ENCODE measurements at regions not wholly inside any gene's neighbourhood (a gene's known extent, or its start where the extent isn't known, plus 50 kb on each side); places are given as distances from the start of the nearest gene placed in this dataset.
"Not testable (repeated sequence)": the region's sequence is repeated elsewhere in the genome, so short reads cannot be mapped to it uniquely, and the experiment has no call there.

DNA sequence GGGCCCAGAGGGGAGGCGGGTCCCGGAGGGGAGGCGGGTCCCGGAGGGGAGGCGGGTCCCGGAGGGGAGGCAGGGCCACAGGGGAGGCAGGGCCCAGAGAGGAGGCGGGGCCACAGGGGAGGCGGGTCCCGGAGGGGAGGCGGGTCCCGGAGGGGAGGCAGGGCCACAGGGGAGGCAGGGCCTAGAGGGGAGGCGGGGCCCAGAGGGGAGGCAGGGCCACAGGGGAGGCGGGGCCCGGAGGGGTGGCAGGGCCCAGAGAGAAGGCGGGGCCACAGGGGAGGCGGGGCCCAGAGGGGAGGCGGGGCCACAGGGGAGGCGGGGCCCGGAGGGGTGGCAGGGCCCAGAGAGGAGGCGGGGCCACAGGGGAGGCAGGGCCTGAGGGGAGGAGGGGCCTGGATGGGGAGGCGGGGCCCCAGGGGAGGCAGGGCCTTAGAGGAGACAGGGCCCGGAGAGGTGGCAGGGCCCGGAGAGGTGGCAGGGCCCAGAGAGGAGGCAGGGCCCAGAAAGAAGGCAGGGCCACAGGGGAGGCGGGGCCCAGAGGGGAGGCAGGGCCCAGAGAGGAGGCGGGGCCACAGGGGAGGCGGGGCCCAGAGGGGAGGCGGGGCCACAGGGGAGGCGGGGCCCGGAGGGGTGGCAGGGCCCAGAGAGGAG, 81.1 kb downstream of the YTHDF1 start:
- H2AFZ ChIP-seq (ENCODE audit: low read depth, low read length); H3K36me3 ChIP-seq (ENCODE audit: control insufficient read depth, insufficient read depth, low read length); FAIRE-seq; H3K9ac ChIP-seq (ENCODE audit: insufficient read depth in 1 of 2, low read depth in 2 of 2, low read length in 2 of 2); H3K9me1 ChIP-seq (ENCODE audit: control insufficient read depth, insufficient read depth, low read length); intact Hi-C loops (cut with micrococcal nuclease); H3K9me3 ChIP-seq (replicated peaks; ENCODE audit: control insufficient read depth, insufficient read depth, low read depth, low read length); H4K20me1 ChIP-seq (replicated peaks; ENCODE audit: control insufficient read depth, insufficient read depth, low read length); POLR2A ChIA-PET; CTCF ChIA-PET (ENCODE audit: low intra/inter-chr PET ratio); H3K4me2 ChIP-seq (ENCODE audit: insufficient read depth, low read length); H3K4me1 ChIP-seq (replicated peaks in 1 of 2; ENCODE audit: control insufficient read depth in 2 of 2, insufficient read depth in 2 of 2, low read length in 2 of 2); in situ Hi-C loops (cut with MboI); H3K79me2 ChIP-seq (ENCODE audit: control insufficient read depth, insufficient read depth, low read length); BruUV-seq (replicated peaks); H3K27ac ChIP-seq (ENCODE audit: extremely low read depth, low read depth, low read length); H3K4me3 ChIP-seq: not testable (repeated sequence)
- H3K27me3 ChIP-seq (ENCODE audit: control insufficient read depth in 2 of 2, insufficient read depth in 2 of 2, low read length in 2 of 2): peaks cover 40 to 51% of the 10 kb centered on the region in 2 experiments
- DNase-seq (ENCODE audit: extremely low read depth in 1 of 4, low spot score in 3 of 4): peak in 1 of 4 experiments; percentile 23
- TF ChIP-seq, protein P1, sequence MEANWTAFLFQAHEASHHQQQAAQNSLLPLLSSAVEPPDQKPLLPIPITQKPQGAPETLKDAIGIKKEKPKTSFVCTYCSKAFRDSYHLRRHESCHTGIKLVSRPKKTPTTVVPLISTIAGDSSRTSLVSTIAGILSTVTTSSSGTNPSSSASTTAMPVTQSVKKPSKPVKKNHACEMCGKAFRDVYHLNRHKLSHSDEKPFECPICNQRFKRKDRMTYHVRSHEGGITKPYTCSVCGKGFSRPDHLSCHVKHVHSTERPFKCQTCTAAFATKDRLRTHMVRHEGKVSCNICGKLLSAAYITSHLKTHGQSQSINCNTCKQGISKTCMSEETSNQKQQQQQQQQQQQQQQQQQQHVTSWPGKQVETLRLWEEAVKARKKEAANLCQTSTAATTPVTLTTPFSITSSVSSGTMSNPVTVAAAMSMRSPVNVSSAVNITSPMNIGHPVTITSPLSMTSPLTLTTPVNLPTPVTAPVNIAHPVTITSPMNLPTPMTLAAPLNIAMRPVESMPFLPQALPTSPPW (CRISPR knock-in tag; IDR thresholded peaks at IDR 0.05): peak; percentile 14; the same call in 1 of the 2 replicates
- WGBS (ENCODE audit: insufficient coverage, low coverage, missing lambda C conversion rate): no CpG with 5 or more reads among the region's 29 CpGs
- peak; percentile 84 for ATAC-seq

DNA sequence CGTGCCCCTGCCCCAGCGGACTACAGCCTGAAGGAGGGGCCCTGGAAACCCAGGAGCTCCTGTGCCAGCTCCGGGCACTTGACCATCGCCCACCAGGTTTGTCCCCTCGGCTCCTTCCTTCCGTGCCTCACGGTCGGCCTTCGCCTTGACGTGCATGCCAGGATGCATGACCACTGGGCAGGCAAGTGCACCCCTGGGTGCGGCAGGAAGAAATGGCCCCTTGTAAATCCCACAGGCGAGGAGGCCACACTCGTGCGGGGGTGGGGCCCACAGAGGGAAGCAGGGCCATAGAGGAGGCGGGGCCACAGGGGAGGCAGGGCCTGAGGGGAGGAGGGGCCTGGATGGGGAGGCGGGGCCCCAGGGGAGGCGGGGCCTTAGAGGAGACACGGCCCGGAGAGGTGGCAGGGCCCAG, 81.7 kb downstream of the YTHDF1 start:
- Histone ChIP-seq H3K9me3 (replicated peaks; ENCODE audit: control insufficient read depth, insufficient read depth, low read depth, low read length) (no peaks in the 10 kb centered on the region), H3K4me1 (replicated peaks in 1 of 2; ENCODE audit: control insufficient read depth in 2 of 2, insufficient read depth in 2 of 2, low read length in 2 of 2) (peaks cover 0 to 10% of the 10 kb centered on the region in 2 experiments; a peak in 1 of 5 replicates), H3K4me2 (ENCODE audit: insufficient read depth, low read length) (no peak overlapping the region), H3K27ac (ENCODE audit: extremely low read depth, low read depth, low read length) (no peak overlapping the region), H3K4me3 (no peak overlapping the region), H2AFZ (ENCODE audit: low read depth, low read length) (no peak overlapping the region), H3K79me2 (ENCODE audit: control insufficient read depth, insufficient read depth, low read length) (no peaks in the 10 kb centered on the region), H3K36me3 (ENCODE audit: control insufficient read depth, insufficient read depth, low read length) (no peaks in the 10 kb centered on the region), H4K20me1 (replicated peaks; ENCODE audit: control insufficient read depth, insufficient read depth, low read length) (no peaks in the 10 kb centered on the region; the same call in 1 of the 2 replicates), H3K27me3 (ENCODE audit: control insufficient read depth in 2 of 2, insufficient read depth in 2 of 2, low read length in 2 of 2) (peaks cover 37 to 48% of the 10 kb centered on the region in 2 experiments), H3K9me1 (ENCODE audit: control insufficient read depth, insufficient read depth, low read length) (no peaks in the 10 kb centered on the region), H3K9ac (ENCODE audit: insufficient read depth in 1 of 2, low read depth in 2 of 2, low read length in 2 of 2) (no peak overlapping the region)
- TF ChIP-seq KLF13 (tag; IDR thresholded peaks at IDR 0.05; ENCODE audit: borderline replicate concordance, low read depth) (no peak), EGR1 (conservative IDR thresholded peaks at IDR 0.05) (0 out of 2 replicates have a peak, but pooled peaks have one; percentile 10)
- 51% methylated on average over 11 of the region's 19 CpGs for WGBS (ENCODE audit: insufficient coverage, low coverage, missing lambda C conversion rate)
- in situ Hi-C loops (cut with MboI) (no loop called here), intact Hi-C loops (cut with micrococcal nuclease) (no loop called here)
- CTCF ChIA-PET (ENCODE audit: low intra/inter-chr PET ratio): no interaction called here
- no TSS peak for BruUV-seq (replicated peaks)
- ATAC-seq: peak; percentile 92
- POLR2A ChIA-PET: interaction anchor here (0.6 kb wide), 1 partner anchor 81 kb away, joined by 3 read pairs; the partner anchor contains the start of gene YTHDF1
- no peak for FAIRE-seq
- peak; percentile 26 to 52 (median 42) for DNase-seq (ENCODE audit: extremely low read depth in 1 of 4, low spot score in 3 of 4)

Data from K562 (cell line).